ENCODE measurements at regions not wholly inside any gene's neighbourhood (a gene's known extent, or its start where the extent isn't known, plus 50 kb on each side); places are given as distances from the start of the nearest gene placed in this dataset.

DNA sequence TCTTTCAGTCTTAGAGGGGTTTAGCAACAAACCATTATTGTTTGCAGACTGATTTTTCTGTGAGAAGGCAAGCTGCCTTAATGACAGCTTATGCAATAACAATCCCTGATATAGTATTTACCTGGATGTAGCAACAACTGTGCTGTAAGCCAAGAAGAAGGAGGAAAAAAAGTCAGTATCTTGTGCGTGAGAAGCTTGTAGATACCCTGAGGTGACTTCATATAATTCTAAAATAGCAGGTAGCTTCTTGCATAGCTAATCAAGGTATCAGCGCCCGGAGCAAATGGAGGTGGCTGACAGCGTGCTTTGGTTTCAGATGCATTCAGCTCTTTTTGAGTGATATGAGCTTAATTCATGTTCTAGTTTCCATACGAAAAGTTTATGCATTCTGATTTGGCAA, 309.8 kb downstream of the KLF5 start:
- 67 to 86% (median 80%) methylated on average over 5 of the region's 5 CpGs for WGBS, 3 donors
- no peak overlapping the region for H3K27ac ChIP-seq (ENCODE audit: low read depth, low read length)

GRCh38 chr13:73367886-73368285, 309.1 kb downstream of the KLF5 start:
- WGBS, 3 donors: 51 to 81% (median 77%) methylated on average over 5 of the region's 5 CpGs
- no peak overlapping the region for H3K27ac ChIP-seq (ENCODE audit: low read depth, low read length)

GRCh38 chr13:73366241-73366640, 307.4 kb downstream of the KLF5 start:
- no peak overlapping the region for H3K27ac ChIP-seq (ENCODE audit: low read depth, low read length)
- WGBS, 3 donors: 78 to 85% (median 81%) methylated on average over 3 of the region's 3 CpGs

GRCh38 chr13:73365681-73366080, 306.9 kb downstream of the KLF5 start:
- no peak overlapping the region for H3K27ac ChIP-seq (ENCODE audit: low read depth, low read length)
- WGBS, 3 donors: 75 to 88% (median 82%) methylated on average over 4 of the region's 4 CpGs

DNA sequence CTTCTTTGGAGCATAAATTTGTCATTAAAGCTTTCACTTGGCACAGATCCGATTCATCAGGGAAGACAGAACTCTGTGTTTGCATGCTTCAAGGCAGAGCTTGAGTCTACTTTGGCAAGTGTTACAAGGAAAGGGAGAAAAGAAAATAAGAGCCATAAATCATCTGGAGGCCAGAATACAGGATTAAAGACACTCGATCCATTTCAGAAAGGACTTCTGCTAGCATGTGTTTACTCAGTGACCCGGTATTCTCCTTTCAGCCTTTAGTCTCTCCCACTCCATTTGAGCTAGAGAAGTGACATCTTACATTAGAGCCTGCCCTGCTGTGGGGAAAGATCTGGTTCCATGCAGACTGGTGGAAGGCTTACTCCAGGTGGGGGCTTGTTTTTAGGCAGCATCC, 306.4 kb downstream of the KLF5 start:
- H3K27ac ChIP-seq (ENCODE audit: low read depth, low read length): no peak overlapping the region
- WGBS, 3 donors: 22 to 46% (median 41%) methylated on average over 3 of the region's 3 CpGs

DNA sequence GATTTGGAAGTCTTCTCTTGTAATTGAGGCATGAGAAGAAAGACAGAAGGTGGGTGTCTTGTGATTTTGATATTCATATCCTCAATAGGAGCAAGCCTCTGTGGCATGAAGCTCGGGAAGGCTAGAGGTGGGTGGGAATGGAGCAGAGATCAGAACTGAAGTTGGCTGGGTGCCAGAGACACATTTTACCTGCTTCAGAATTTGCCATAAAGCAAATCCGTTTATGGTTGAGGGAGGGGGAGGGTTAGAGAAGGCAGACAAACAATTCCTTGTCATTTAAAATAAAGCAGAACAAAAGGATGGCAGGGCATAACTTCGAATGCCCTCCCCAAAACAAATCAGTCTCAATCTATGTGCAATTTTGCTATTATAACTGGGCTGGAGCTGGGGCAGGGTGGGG, 305.9 kb downstream of the KLF5 start:
- H3K27ac ChIP-seq (ENCODE audit: low read depth, low read length): no peak overlapping the region
- WGBS, 3 donors: 39 to 49% (median 48%) methylated on average over 3 of the region's 3 CpGs

- H3K27ac ChIP-seq (ENCODE audit: low read depth, low read length): no peak overlapping the region
These were observed 299.8 kb downstream of the KLF5 start for GRCh38 chr13:73358606-73359095.

GRCh38 chr13:73355134-73355533, 296.3 kb downstream of the KLF5 start:
- 63 to 80% (median 72%) methylated on average over 2 of the region's 2 CpGs for WGBS, 3 donors

GRCh38 chr13:73351730-73352129, 292.9 kb downstream of the KLF5 start:
- H3K27ac ChIP-seq (ENCODE audit: low read depth, low read length): no peak overlapping the region
- 30 to 61% (median 51%) methylated on average over 1 of the region's 1 CpG for WGBS, 3 donors

More at GRCh38 chr13:73355134-73355533, 296.3 kb downstream of the KLF5 start:
- no peak overlapping the region for H3K27ac ChIP-seq (ENCODE audit: low read depth, low read length)

DNA sequence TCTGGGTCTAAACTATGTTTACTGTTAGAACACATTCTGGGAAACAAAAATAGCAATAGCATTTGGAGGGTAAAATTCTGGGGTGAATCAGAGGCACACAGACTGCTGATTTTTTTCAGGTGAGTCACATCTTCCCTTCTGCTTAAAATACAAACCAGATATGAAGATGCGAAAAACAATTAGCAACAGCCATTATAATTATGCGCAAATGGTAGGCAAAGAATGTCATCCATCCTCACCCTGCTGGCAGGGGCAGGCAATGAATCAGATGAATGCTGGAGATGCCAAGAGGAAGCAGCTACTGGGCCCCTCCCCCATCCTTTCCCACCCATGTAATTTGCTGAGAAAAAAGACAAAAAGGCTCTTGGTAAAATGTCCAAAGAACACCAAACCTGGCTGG, 282.9 kb downstream of the KLF5 start:
- H3K27ac ChIP-seq (ENCODE audit: low read depth, low read length): no peak overlapping the region
- WGBS, 3 donors: 81 to 85% (median 82%) methylated on average over 2 of the region's 2 CpGs

GRCh38 chr13:73340069-73340468, 281.3 kb downstream of the KLF5 start:
- WGBS, 3 donors: 90 to 95% (median 90%) methylated on average over 3 of the region's 3 CpGs
- no peak overlapping the region for H3K27ac ChIP-seq (ENCODE audit: low read depth, low read length)

- WGBS, 3 donors: 83 to 94% (median 92%) methylated on average over 2 of the region's 2 CpGs
- no peak overlapping the region for H3K27ac ChIP-seq (ENCODE audit: low read depth, low read length)
These were observed 280.3 kb downstream of the KLF5 start for GRCh38 chr13:73339086-73339485.

GRCh38 chr13:73338389-73338788, 279.6 kb downstream of the KLF5 start:
- no peak overlapping the region for H3K27ac ChIP-seq (ENCODE audit: low read depth, low read length)
- 49 to 71% (median 67%) methylated on average over 3 of the region's 3 CpGs for WGBS, 3 donors

GRCh38 chr13:73337532-73337931, 278.7 kb downstream of the KLF5 start:
- 83 to 94% (median 89%) methylated on average over 2 of the region's 2 CpGs for WGBS, 3 donors
- no peak overlapping the region for H3K27ac ChIP-seq (ENCODE audit: low read depth, low read length)

DNA sequence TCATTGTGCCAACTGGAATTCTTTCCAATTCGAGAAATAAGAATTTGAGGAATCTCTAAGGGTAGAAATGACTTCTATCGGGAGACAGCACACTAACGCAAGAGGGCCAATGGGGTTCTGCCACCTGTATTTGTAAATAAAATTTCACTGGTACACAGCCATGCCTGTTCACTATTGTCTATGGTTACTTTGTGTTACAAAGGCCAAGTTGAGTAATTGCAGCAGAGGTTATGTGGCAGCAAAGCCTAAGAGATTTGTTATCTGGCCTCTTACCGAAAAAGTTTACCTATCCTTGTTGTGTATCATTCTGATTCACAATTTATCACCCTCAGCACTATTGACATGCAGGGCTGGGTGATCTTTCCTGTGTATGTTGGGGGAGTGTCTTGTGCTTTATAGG, 278.0 kb downstream of the KLF5 start:
- H3K27ac ChIP-seq (ENCODE audit: low read depth, low read length): no peak overlapping the region
- WGBS, 3 donors: 65 to 76% (median 68%) methylated on average over 4 of the region's 4 CpGs

GRCh38 chr13:73335944-73336343, 277.1 kb downstream of the KLF5 start:
- H3K27ac ChIP-seq (ENCODE audit: low read depth, low read length): no peak overlapping the region
- WGBS, 3 donors: 93 to 95% (median 93%) methylated on average over 7 of the region's 7 CpGs

GRCh38 chr13:73335210-73335609, 276.4 kb downstream of the KLF5 start:
- H3K27ac ChIP-seq (ENCODE audit: low read depth, low read length): no peak overlapping the region
- 63 to 76% (median 66%) methylated on average over 5 of the region's 5 CpGs for WGBS, 3 donors

DNA sequence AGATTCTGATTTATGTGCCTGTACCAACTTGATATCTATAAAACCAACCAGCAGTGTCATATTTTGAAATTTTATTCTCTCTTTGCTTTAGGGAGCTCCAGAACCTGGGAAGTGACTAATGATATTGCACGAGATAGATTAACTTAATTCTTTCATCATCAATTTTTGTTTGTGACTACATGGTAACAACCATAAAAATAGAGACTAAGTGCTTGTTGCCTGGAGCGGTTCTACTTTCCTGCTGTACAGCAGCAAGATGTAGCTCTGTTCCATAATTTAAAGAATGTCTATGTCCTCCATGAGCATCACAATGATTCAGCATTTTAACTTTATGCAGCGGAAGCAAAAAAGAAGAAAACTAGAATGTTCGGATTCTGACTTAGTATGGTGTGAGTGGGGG, 275.6 kb downstream of the KLF5 start:
- 77 to 87% (median 84%) methylated on average over 4 of the region's 4 CpGs for WGBS, 3 donors
- H3K27ac ChIP-seq (ENCODE audit: low read depth, low read length): no peak overlapping the region

GRCh38 chr13:73331556-73331955, 272.8 kb downstream of the KLF5 start:
- WGBS, 3 donors: 93 to 95% (median 94%) methylated on average over 1 of the region's 1 CpG
- no peak overlapping the region for H3K27ac ChIP-seq (ENCODE audit: low read depth, low read length)

- H3K27ac ChIP-seq (ENCODE audit: low read depth, low read length): no peak overlapping the region
These were observed 270.6 kb downstream of the KLF5 start for GRCh38 chr13:73329355-73329754.

DNA sequence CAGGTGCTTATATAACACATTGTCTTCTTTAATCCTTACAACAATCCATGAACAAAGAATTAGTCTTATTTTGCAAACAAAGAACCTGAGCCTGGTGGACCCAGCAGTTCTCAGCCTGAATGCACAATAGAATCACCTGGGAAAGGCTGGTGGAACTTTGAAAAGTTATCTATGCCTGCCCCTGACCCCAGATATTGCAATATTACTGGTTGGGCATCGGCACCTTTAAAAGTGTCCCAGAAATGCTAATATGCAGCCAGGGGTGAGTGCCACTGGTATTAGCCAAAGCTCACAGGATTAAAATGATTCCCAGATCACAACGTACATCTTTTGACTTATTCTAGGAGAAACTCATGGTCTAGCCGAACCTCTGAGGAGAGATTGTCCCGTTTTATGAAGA, 268.8 kb downstream of the KLF5 start:
- 83 to 93% (median 92%) methylated on average over 4 of the region's 4 CpGs for WGBS, 3 donors
- no peak overlapping the region for H3K27ac ChIP-seq (ENCODE audit: low read depth, low read length)

More at GRCh38 chr13:73329355-73329754, 270.6 kb downstream of the KLF5 start:
- 84 to 90% (median 87%) methylated on average over 3 of the region's 3 CpGs for WGBS, 3 donors

All from adipose tissue (tissue), 3 donors.